Mesendoderm (in vitro differentiated cells): ENCODE measurements at regions not wholly inside any gene's neighbourhood (a gene's known extent, or its start where the extent isn't known, plus 50 kb on each side); places are given as distances from the start of the nearest gene placed in this dataset.
A peak's percentile ranks its signal among the peaks of the same experiment; 100 is the strongest.

Source experiments
- DNase-seq: peaks from one replicate; pipeline ENCODE4 v3.0.0; 2013
- H2AK5ac ChIP-seq: 2 replicates; pipeline ENCODE4 v1.6.1; 2013; ENCODE audit warnings: low read length, inconsistent platforms
- H2BK120ac ChIP-seq: 2 replicates; pipeline ENCODE4 v1.6.1; 2013; ENCODE audit warnings: low read depth, mild to moderate bottlenecking, low read length, moderate library complexity, mixed read lengths
- H2BK15ac ChIP-seq: replicated peaks from 2 replicates; pipeline ENCODE4 v1.6.1; 2013; ENCODE audit warnings: low read depth, mild to moderate bottlenecking, moderate library complexity
- H2BK5ac ChIP-seq: 2 replicates; pipeline ENCODE4 v1.6.1; 2013; ENCODE audit warnings: low read length, inconsistent platforms
- H3K18ac ChIP-seq: 2 replicates; pipeline ENCODE4 v1.6.1; 2013; ENCODE audit warnings: mild to moderate bottlenecking, low read length, mixed read lengths
- H3K23ac ChIP-seq: one replicate; pipeline ENCODE4 v1.6.1; 2013; ENCODE audit warnings: low read length
- H3K27ac ChIP-seq: 2 replicates; pipeline ENCODE4 v1.5.1; 2013; ENCODE audit warnings: low read depth, mild to moderate bottlenecking, inconsistent platforms, low read length, moderate library complexity
- H3K27me3 ChIP-seq: 2 replicates; pipeline ENCODE4 v1.6.1; 2013; ENCODE audit warnings: low read length, control low read depth, mild to moderate bottlenecking, inconsistent platforms; ENCODE audit not compliant: insufficient read depth, poor library complexity
- H3K36me3 ChIP-seq: 2 replicates; pipeline ENCODE4 v1.6.1; 2013; ENCODE audit warnings: low read length, inconsistent platforms; ENCODE audit not compliant: control insufficient read depth, insufficient read depth
- H3K4ac ChIP-seq: one replicate; pipeline ENCODE4 v1.6.1; 2013; ENCODE audit warnings: low read depth, mild to moderate bottlenecking, low read length, moderate library complexity
- H3K4me1 ChIP-seq: 2 replicates; pipeline ENCODE4 v1.6.1; 2013; ENCODE audit warnings: low read depth, low read length, inconsistent platforms; ENCODE audit not compliant: control insufficient read depth
- H3K4me2 ChIP-seq: 2 replicates; pipeline ENCODE4 v1.6.1; 2013; ENCODE audit warnings: low read length
- H3K4me3 ChIP-seq: 2 replicates; pipeline ENCODE4 v1.5.1; 2013; ENCODE audit warnings: mild to moderate bottlenecking, low read length
- H3K56ac ChIP-seq: one replicate; pipeline ENCODE4 v1.6.1; 2013; ENCODE audit warnings: low read length
- H3K79me1 ChIP-seq: 2 replicates; pipeline ENCODE4 v1.6.1; 2013; ENCODE audit warnings: low read length, inconsistent platforms
- H3K79me2 ChIP-seq: 2 replicates; pipeline ENCODE4 v1.6.1; 2013; ENCODE audit warnings: mild to moderate bottlenecking, low read length; ENCODE audit not compliant: control insufficient read depth, insufficient read depth
- H3K9ac ChIP-seq: 2 replicates; pipeline ENCODE4 v1.6.1; 2013; ENCODE audit warnings: low read length, inconsistent platforms
- H4K5ac ChIP-seq: one replicate; pipeline ENCODE4 v1.6.1; 2013; ENCODE audit warnings: low read length
- H4K8ac ChIP-seq: one replicate; pipeline ENCODE4 v1.6.1; 2013; ENCODE audit warnings: low read depth, mild to moderate bottlenecking, control low read depth, low read length, moderate library complexity
- WGBS: extraction: QIAGEN DNeasy Blood & Tissue Kit; methylation state at CpG from one replicate; pipeline ENCODE4 v1.1.7; 2013; ENCODE audit warnings: low lambda C conversion rate, missing lambda C conversion rate; ENCODE audit not compliant: insufficient coverage; ENCODE audit errors: extremely low coverage; 5-methylcytosine and 5-hydroxymethylcytosine counted together

- peak overlapping the region; percentile 66 for H3K23ac ChIP-seq
- H3K4me3 ChIP-seq, result no peak overlapping the region
- H3K4me2 ChIP-seq, result no peak overlapping the region
- no peaks in the 10 kb centered on the region for H3K36me3 ChIP-seq
- H3K4me1 ChIP-seq, result no peaks in the 10 kb centered on the region
- H3K27ac ChIP-seq, result no peak overlapping the region
- no peak overlapping the region for H2AK5ac ChIP-seq
- no peak overlapping the region for H3K9ac ChIP-seq
- DNase-seq, result no peak
- H2BK15ac ChIP-seq, result no peak overlapping the region
- H4K8ac ChIP-seq, result no peak overlapping the region
- no peak overlapping the region for H3K18ac ChIP-seq
- H3K27me3 ChIP-seq, result no peaks in the 10 kb centered on the region
- H4K5ac ChIP-seq, result no peak overlapping the region
- no peak overlapping the region for H2BK120ac ChIP-seq
- no peak overlapping the region for H2BK5ac ChIP-seq
- H3K4ac ChIP-seq, result no peak overlapping the region
- WGBS, result no CpG with 5 or more reads among the region's 14 CpGs
- no peaks in the 10 kb centered on the region for H3K79me1 ChIP-seq
- peak overlapping the region; percentile 15 for H3K56ac ChIP-seq
- no peaks in the 10 kb centered on the region for H3K79me2 ChIP-seq
Measured at GRCh38 chr6:158920311-158920905, 79.6 kb downstream of the RSPH3 start.

- H2BK15ac ChIP-seq, result no peak overlapping the region
- no peak overlapping the region for H3K18ac ChIP-seq
- no CpG with 5 or more reads among the region's 3 CpGs for WGBS
- no peak overlapping the region for H2BK5ac ChIP-seq
- H2BK120ac ChIP-seq, result no peak overlapping the region
- H3K36me3 ChIP-seq, result no peaks in the 10 kb centered on the region
- H3K56ac ChIP-seq, result no peak overlapping the region
- H3K27me3 ChIP-seq, result no peaks in the 10 kb centered on the region
- no peak for DNase-seq
- no peak overlapping the region for H3K4me2 ChIP-seq
- H3K79me1 ChIP-seq, result no peaks in the 10 kb centered on the region
- no peak overlapping the region for H3K4ac ChIP-seq
- no peak overlapping the region for H2AK5ac ChIP-seq
- no peak overlapping the region for H3K27ac ChIP-seq
- no peak overlapping the region for H3K23ac ChIP-seq
- H3K79me2 ChIP-seq, result no peaks in the 10 kb centered on the region
- no peak overlapping the region for H3K9ac ChIP-seq
- H3K4me1 ChIP-seq, result no peaks in the 10 kb centered on the region
- H3K4me3 ChIP-seq, result no peak overlapping the region
- H4K8ac ChIP-seq, result no peak overlapping the region
- no peak overlapping the region for H4K5ac ChIP-seq
Measured at GRCh38 chr6:158919865-158920264, 80.1 kb downstream of the RSPH3 start.

DNA sequence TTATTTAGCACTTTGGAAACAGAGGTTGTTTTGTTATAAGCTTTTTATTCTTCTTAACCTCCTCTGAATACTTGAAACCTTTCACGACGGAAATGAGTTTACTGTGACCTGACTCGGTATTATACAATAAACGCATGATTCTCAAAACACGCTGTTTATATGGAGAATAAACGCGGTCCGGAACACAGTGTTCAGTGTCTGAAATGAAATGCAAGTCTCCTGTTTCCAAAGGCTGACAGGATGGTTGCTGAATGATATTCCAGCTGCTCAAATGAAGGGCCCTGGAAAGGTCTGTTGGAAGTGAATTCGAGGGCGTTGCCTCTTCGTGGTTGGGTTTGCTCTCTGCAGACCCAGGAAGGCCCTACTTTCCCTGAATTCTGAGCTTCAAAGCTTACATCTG lies 83.4 kb downstream of the RSPH3 start:
- H4K5ac ChIP-seq, result no peak overlapping the region
- WGBS, result no CpG with 5 or more reads among the region's 11 CpGs

GRCh38 chr6:158914923-158915322 lies 85.1 kb downstream of the RSPH3 start:
- Histone ChIP-seq H3K56ac (no peak overlapping the region), H3K4ac (no peak overlapping the region), H3K9ac (no peak overlapping the region), H4K8ac (no peak overlapping the region), H3K4me3 (no peak overlapping the region), H2BK120ac (no peak overlapping the region), H4K5ac (no peak overlapping the region), H2BK5ac (no peak overlapping the region), H3K36me3 (no peaks in the 10 kb centered on the region), H3K4me1 (no peaks in the 10 kb centered on the region), H3K23ac (no peak overlapping the region), H2AK5ac (no peak overlapping the region), H3K79me2 (no peaks in the 10 kb centered on the region), H3K27me3 (no peaks in the 10 kb centered on the region), H2BK15ac (no peak overlapping the region), H3K18ac (no peak overlapping the region), H3K4me2 (no peak overlapping the region), H3K79me1 (no peaks in the 10 kb centered on the region), H3K27ac (no peak overlapping the region)
- DNase-seq, result no peak
- no CpG with 5 or more reads among the region's 8 CpGs for WGBS

More for the DNA sequence above, 83.4 kb downstream of the RSPH3 start:
- no peak overlapping the region for H4K8ac ChIP-seq
- no peak overlapping the region for H2BK15ac ChIP-seq
- no peak overlapping the region for H3K4me3 ChIP-seq
- H3K27ac ChIP-seq, result no peak overlapping the region
- H3K23ac ChIP-seq, result no peak overlapping the region
- no peaks in the 10 kb centered on the region for H3K36me3 ChIP-seq
- DNase-seq, result no peak
- no peaks in the 10 kb centered on the region for H3K27me3 ChIP-seq
- no peaks in the 10 kb centered on the region for H3K4me1 ChIP-seq
- H3K79me1 ChIP-seq, result no peaks in the 10 kb centered on the region
- H3K4ac ChIP-seq, result no peak overlapping the region
- no peak overlapping the region for H2BK5ac ChIP-seq
- H3K56ac ChIP-seq, result no peak overlapping the region
- no peak overlapping the region for H2AK5ac ChIP-seq
- no peak overlapping the region for H2BK120ac ChIP-seq
- no peak overlapping the region for H3K18ac ChIP-seq
- no peak overlapping the region for H3K4me2 ChIP-seq
- H3K9ac ChIP-seq, result no peak overlapping the region
- H3K79me2 ChIP-seq, result no peaks in the 10 kb centered on the region

- no peak for DNase-seq
- Histone ChIP-seq H3K79me1 (no peaks in the 10 kb centered on the region), H3K79me2 (no peaks in the 10 kb centered on the region), H3K18ac (no peak overlapping the region), H3K4me2 (no peak overlapping the region), H3K56ac (no peak overlapping the region), H4K5ac (no peak overlapping the region), H2BK5ac (no peak overlapping the region), H3K4ac (no peak overlapping the region), H3K4me1 (no peaks in the 10 kb centered on the region), H3K23ac (no peak overlapping the region), H2BK120ac (no peak overlapping the region), H3K36me3 (no peaks in the 10 kb centered on the region), H2BK15ac (no peak overlapping the region), H3K27me3 (no peaks in the 10 kb centered on the region), H3K4me3 (no peak overlapping the region), H4K8ac (no peak overlapping the region), H3K9ac (no peak overlapping the region), H2AK5ac (no peak overlapping the region), H3K27ac (no peak overlapping the region)
- WGBS, result no CpG with 5 or more reads among the region's 9 CpGs
Measured at GRCh38 chr6:158913580-158913979, 86.4 kb downstream of the RSPH3 start.

GRCh38 chr6:158912655-158913054 lies 87.3 kb downstream of the RSPH3 start:
- Histone ChIP-seq H3K9ac (no peak overlapping the region), H3K79me1 (no peaks in the 10 kb centered on the region), H3K4me3 (no peak overlapping the region), H2BK5ac (no peak overlapping the region), H4K5ac (no peak overlapping the region), H3K4ac (no peak overlapping the region), H3K36me3 (no peaks in the 10 kb centered on the region), H2AK5ac (no peak overlapping the region), H3K27me3 (no peaks in the 10 kb centered on the region), H2BK15ac (no peak overlapping the region), H3K23ac (no peak overlapping the region), H3K4me2 (no peak overlapping the region), H3K56ac (no peak overlapping the region), H3K4me1 (no peaks in the 10 kb centered on the region), H4K8ac (no peak overlapping the region), H3K79me2 (no peaks in the 10 kb centered on the region), H3K18ac (no peak overlapping the region), H2BK120ac (no peak overlapping the region), H3K27ac (no peak overlapping the region)
- DNase-seq, result no peak
- WGBS, result no CpG with 5 or more reads among the region's 2 CpGs
